HCT116 (cell line): ENCODE measurements at regions not wholly inside any gene's neighbourhood (a gene's known extent, or its start where the extent isn't known, plus 50 kb on each side); places are given as distances from the start of the nearest gene placed in this dataset.

Source experiments
- ATAC-seq: fragments of 200-7000 bp; cut with Tn5 transposase; 2 replicates; pipeline ENCODE4 v1.9.1; 2020; ENCODE audit warnings: mild to moderate bottlenecking, moderate library complexity
- BruUV-seq: library from RNA; stranded (reverse); fragments of 400-500 nt; replicated peaks from 2 replicates; lab custom pipeline; 2021; lab: Mats Ljungman, UMichigan
- CTCF ChIA-PET: fragments of 300-600 bp; sonication (Branson Sonifier 250); formaldehyde crosslinking; loops from one replicate; lab custom pipeline; 2021; ENCODE audit warnings: antibody characterized with exemption; lab: Charles Lee
- POLR2A ChIA-PET: fragments of 300-600, 350-600 bp; sonication (Branson Sonifier 250); formaldehyde crosslinking; loops from one replicate; lab custom pipeline; 2021; ENCODE audit warnings: antibody characterized with exemption; lab: Charles Lee
- RAD21 ChIA-PET, 2 experiments: fragments of 300-600 bp; sonication (Branson Sonifier 250); formaldehyde crosslinking; loops; one replicate each; lab custom pipeline; 2023; ENCODE audit warnings: low total read pairs in 2 of 2; ENCODE audit not compliant: uncharacterized antibody in 2 of 2, unreplicated experiment in 2 of 2, low non-redundant PET in 1 of 2; lab: Charles Lee
- DNase-seq: peaks from one replicate; pipeline ENCODE4 v3.0.0-alpha.2; 2010; ENCODE audit warnings: low read depth, low spot score
- H2AFZ ChIP-seq: fragments of 200-600 bp; shearing (Covaris generic), sonication (generic); 2 replicates; pipeline ENCODE4 v1.6.1; 2017; ENCODE audit warnings: low read depth, mixed run types, mixed read lengths, antibody characterized with exemption, low read length; ENCODE audit not compliant: poor library complexity, severe bottlenecking
- H3K27ac ChIP-seq: 2 replicates; pipeline ENCODE4 v1.5.1; 2012; ENCODE audit warnings: low read depth, low read length
- H3K27me3 ChIP-seq: fragments of 200-600 bp; sonication (generic); 2 replicates; pipeline ENCODE4 v1.6.1; 2016; ENCODE audit warnings: mixed run types, low read length, mixed read lengths; ENCODE audit not compliant: insufficient read depth
- H3K36me3 ChIP-seq, 2 experiments: fragments of 200-500 bp in 1 of 2; fragments of 200-600 bp in 1 of 2; sonication (Bioruptor generic) in 1 of 2; sonication (generic) in 1 of 2; 2 replicates each; pipeline versions ENCODE4 v1.5.1 to v1.6.1; 2014 to 2016; ENCODE audit warnings: low read length in 2 of 2, inconsistent platforms in 1 of 2, mixed read lengths in 1 of 2, mixed run types in 1 of 2; ENCODE audit not compliant: insufficient read depth in 2 of 2, control insufficient read depth in 1 of 2
- H3K4me1 ChIP-seq, 2 experiments: fragments of 200-600 bp in 1 of 2; sonication (generic) in 1 of 2; 2 replicates each; pipeline versions ENCODE4 v1.5.1 to v1.6.1; 2012 to 2017; ENCODE audit warnings: low read length in 2 of 2, inconsistent platforms in 1 of 2, mild to moderate bottlenecking in 1 of 2, mixed read lengths in 1 of 2, mixed run types in 1 of 2, moderate library complexity in 1 of 2; ENCODE audit not compliant: insufficient read depth in 2 of 2, control insufficient read depth in 1 of 2
- H3K4me2 ChIP-seq: fragments of 200-600 bp; sonication (generic); 2 replicates; pipeline ENCODE4 v1.6.1; 2017; ENCODE audit warnings: mixed run types, low read length, mixed read lengths
- H3K4me3 ChIP-seq, 2 experiments: fragments of 200-600 bp in 1 of 2; sonication (generic) in 1 of 2; replicated peaks in 1 of 2; 2 replicates each; pipeline ENCODE4 v1.5.1; 2011 to 2016; ENCODE audit warnings: low read length in 2 of 2, control low read depth in 1 of 2, low read depth in 1 of 2, mild to moderate bottlenecking in 1 of 2, mixed read lengths in 1 of 2, mixed run types in 1 of 2
- H3K79me2 ChIP-seq: fragments of 200-600 bp; sonication (generic); 2 replicates; pipeline ENCODE4 v1.6.1; 2017; ENCODE audit warnings: mild to moderate bottlenecking, mixed run types, low read length, moderate library complexity, mixed read lengths; ENCODE audit not compliant: insufficient read depth
- H3K9ac ChIP-seq: fragments of 200-600 bp; sonication (generic); 2 replicates; pipeline ENCODE4 v1.6.1; 2016; ENCODE audit warnings: low read length, mixed read lengths
- H3K9me2 ChIP-seq: fragments of 200-600 bp; sonication (generic), shearing (Covaris generic); 2 replicates; pipeline ENCODE4 v1.6.1; 2017; ENCODE audit warnings: mixed run types, mild to moderate bottlenecking, moderate library complexity; ENCODE audit not compliant: insufficient read depth
- H3K9me3 ChIP-seq, 2 experiments: fragments of 200-500 bp in 1 of 2; fragments of 200-600 bp in 1 of 2; sonication (Bioruptor generic) in 1 of 2; sonication (generic) in 1 of 2; 2 replicates each; pipeline ENCODE4 v1.6.1; 2014 to 2017; ENCODE audit warnings: low read length in 2 of 2, mixed read lengths in 2 of 2, inconsistent platforms in 1 of 2, low read depth in 1 of 2, mild to moderate bottlenecking in 1 of 2, mixed run types in 1 of 2, moderate library complexity in 1 of 2; ENCODE audit not compliant: control insufficient read depth in 1 of 2, insufficient read depth in 1 of 2
- H4K20me1 ChIP-seq: fragments of 200-600 bp; sonication (generic), shearing (Covaris generic); 2 replicates; pipeline ENCODE4 v1.6.1; 2017; ENCODE audit warnings: mixed run types, mild to moderate bottlenecking, moderate library complexity; ENCODE audit not compliant: insufficient read depth
- CBX3 ChIP-seq: IDR thresholded peaks from 2 replicates; pipeline ENCODE4 v1.6.1; 2012; ENCODE audit warnings: low read depth
- CTCF ChIP-seq, 3 experiments: fragments of 200-600 bp in 1 of 3; sonication (generic) in 1 of 3; IDR thresholded peaks in 2 of 3; conservative IDR thresholded peaks in 1 of 3; 2 replicates each; pipeline ENCODE4 v1.5.1; 2012 to 2017; ENCODE audit warnings: low read depth in 2 of 3, low read length in 2 of 3, antibody characterized with exemption in 1 of 3, borderline replicate concordance in 1 of 3, control low read depth in 1 of 3, mild to moderate bottlenecking in 1 of 3, mixed read lengths in 1 of 3, mixed run types in 1 of 3, moderate library complexity in 1 of 3; ENCODE audit not compliant: insufficient read depth in 1 of 3
- EGR1 ChIP-seq: IDR thresholded peaks from 2 replicates; pipeline ENCODE4 v1.6.1; 2012; ENCODE audit warnings: low read depth
- EZH2 ChIP-seq: fragments of 200-600 bp; sonication (generic); IDR thresholded peaks from 2 replicates; pipeline ENCODE4 v1.6.1; 2017; ENCODE audit warnings: antibody characterized with exemption, mixed run types
- FOSL1 ChIP-seq: IDR thresholded peaks from 2 replicates; pipeline ENCODE4 v1.6.1; 2012; ENCODE audit warnings: low read depth
- POLR2A ChIP-seq: IDR thresholded peaks from 2 replicates; pipeline ENCODE4 v1.7.0; 2011; ENCODE audit warnings: borderline replicate concordance; ENCODE audit not compliant: insufficient read depth, insufficient read length; ENCODE audit errors: extremely low read depth
- SRF ChIP-seq: IDR thresholded peaks from 2 replicates; pipeline ENCODE4 v1.6.1; 2012; ENCODE audit warnings: low read depth
- YY1 ChIP-seq: IDR thresholded peaks from 2 replicates; pipeline ENCODE4 v1.6.1; 2011; ENCODE audit warnings: low read length, low read depth, moderate library complexity, mild to moderate bottlenecking; ENCODE audit not compliant: insufficient replicate concordance; ENCODE audit errors: extremely low read depth
- intact Hi-C: fragments of 100-400 bp; cut with micrococcal nuclease; formaldehyde crosslinking; loops from 2 replicates; pipeline ENCODE4 v1.10.0; 2022
- TF ChIP-seq, protein P1 (sequence below): IDR thresholded peaks from 2 replicates; pipeline ENCODE4 v1.6.1; 2012
- TF ChIP-seq, protein P2 (sequence below): IDR thresholded peaks from 2 replicates; pipeline ENCODE4 v1.6.1; 2012; ENCODE audit warnings: low read depth

DNA sequence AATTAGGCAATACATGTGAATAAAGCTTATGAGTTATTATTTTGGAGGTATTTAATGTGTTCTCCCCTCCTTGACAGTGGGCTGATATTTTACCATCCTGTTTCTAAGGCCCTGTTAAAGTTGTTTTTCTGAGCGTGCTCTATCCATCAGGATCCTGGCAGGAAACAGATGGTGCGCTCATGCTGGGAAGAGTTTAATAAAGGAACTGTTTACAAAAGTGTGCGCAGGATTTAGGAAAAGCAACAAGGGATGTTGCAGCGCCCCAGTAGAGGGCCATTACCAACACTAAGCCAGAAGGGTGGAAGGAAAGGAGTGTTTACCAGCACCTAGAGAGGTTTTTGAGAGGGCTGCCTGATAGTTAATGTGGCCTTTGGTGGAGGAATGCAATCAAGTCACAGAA, 374.5 kb downstream of the KCNRG start:
- Histone ChIP-seq H4K20me1 (no peaks in the 10 kb centered on the region), H3K36me3 (no peaks in the 10 kb centered on the region), H3K9me2 (no peaks in the 10 kb centered on the region), H3K4me2 (no peak overlapping the region), H3K9me3 (no peaks in the 10 kb centered on the region), H3K27me3 (no peaks in the 10 kb centered on the region), H3K79me2 (no peaks in the 10 kb centered on the region), H2AFZ (no peak overlapping the region), H3K27ac (no peak overlapping the region), H3K4me3 (no peak overlapping the region), H3K4me1 (no peaks in the 10 kb centered on the region), H3K9ac (no peak overlapping the region)
- no TSS peak for BruUV-seq
- DNase-seq, result no peak
- no peak for ATAC-seq
- CTCF ChIA-PET, result no interaction called here
- no peak for TF ChIP-seq FOSL1
- no peak for TF ChIP-seq CBX3
- no peak for TF ChIP-seq YY1
- no peak for TF ChIP-seq POLR2A
- TF ChIP-seq CTCF (IDR thresholded peaks at IDR 0.05 in 2 of 3, conservative IDR thresholded peaks at IDR 0.05 in 1 of 3; ENCODE audit: borderline replicate concordance in 1 of 3, insufficient read depth in 1 of 3, low read depth in 2 of 3, low read length in 2 of 3), result no peak
- no peak for TF ChIP-seq EZH2
- TF ChIP-seq, protein P1, sequence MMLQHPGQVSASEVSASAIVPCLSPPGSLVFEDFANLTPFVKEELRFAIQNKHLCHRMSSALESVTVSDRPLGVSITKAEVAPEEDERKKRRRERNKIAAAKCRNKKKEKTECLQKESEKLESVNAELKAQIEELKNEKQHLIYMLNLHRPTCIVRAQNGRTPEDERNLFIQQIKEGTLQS, result no peak
- no peak for TF ChIP-seq EGR1
- TF ChIP-seq, protein P2, sequence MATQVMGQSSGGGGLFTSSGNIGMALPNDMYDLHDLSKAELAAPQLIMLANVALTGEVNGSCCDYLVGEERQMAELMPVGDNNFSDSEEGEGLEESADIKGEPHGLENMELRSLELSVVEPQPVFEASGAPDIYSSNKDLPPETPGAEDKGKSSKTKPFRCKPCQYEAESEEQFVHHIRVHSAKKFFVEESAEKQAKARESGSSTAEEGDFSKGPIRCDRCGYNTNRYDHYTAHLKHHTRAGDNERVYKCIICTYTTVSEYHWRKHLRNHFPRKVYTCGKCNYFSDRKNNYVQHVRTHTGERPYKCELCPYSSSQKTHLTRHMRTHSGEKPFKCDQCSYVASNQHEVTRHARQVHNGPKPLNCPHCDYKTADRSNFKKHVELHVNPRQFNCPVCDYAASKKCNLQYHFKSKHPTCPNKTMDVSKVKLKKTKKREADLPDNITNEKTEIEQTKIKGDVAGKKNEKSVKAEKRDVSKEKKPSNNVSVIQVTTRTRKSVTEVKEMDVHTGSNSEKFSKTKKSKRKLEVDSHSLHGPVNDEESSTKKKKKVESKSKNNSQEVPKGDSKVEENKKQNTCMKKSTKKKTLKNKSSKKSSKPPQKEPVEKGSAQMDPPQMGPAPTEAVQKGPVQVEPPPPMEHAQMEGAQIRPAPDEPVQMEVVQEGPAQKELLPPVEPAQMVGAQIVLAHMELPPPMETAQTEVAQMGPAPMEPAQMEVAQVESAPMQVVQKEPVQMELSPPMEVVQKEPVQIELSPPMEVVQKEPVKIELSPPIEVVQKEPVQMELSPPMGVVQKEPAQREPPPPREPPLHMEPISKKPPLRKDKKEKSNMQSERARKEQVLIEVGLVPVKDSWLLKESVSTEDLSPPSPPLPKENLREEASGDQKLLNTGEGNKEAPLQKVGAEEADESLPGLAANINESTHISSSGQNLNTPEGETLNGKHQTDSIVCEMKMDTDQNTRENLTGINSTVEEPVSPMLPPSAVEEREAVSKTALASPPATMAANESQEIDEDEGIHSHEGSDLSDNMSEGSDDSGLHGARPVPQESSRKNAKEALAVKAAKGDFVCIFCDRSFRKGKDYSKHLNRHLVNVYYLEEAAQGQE, result no peak
- TF ChIP-seq SRF, result no peak
- intact Hi-C loops, result no loop called here
- POLR2A ChIA-PET, result no interaction called here
- RAD21 ChIA-PET, result no interaction called here
